ENCODE measurements at regions not wholly inside any gene's neighbourhood (a gene's known extent, or its start where the extent isn't known, plus 50 kb on each side); places are given as distances from the start of the nearest gene placed in this dataset.

DNA sequence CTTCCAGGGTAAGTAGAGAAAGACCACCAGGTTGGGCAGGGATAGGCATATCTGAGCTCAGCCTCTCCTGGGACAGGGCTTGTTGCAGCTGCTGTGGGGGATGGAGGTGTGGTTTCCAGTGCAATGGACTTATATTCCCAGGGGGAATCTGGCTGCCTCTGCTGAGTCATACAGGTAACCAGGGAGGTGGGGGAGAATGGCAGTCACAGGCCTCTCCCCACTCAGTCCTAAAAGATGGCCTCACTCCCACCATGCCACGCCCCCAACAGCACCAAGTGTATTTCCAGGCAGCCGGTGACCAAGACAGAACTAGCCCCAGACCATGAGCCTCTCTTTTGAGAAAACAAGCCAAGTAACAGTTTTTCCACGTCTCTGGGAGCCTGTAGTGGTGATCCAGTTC lies 1240.7 kb downstream of the BRINP3 start:
- TF ChIP-seq, protein P1, sequence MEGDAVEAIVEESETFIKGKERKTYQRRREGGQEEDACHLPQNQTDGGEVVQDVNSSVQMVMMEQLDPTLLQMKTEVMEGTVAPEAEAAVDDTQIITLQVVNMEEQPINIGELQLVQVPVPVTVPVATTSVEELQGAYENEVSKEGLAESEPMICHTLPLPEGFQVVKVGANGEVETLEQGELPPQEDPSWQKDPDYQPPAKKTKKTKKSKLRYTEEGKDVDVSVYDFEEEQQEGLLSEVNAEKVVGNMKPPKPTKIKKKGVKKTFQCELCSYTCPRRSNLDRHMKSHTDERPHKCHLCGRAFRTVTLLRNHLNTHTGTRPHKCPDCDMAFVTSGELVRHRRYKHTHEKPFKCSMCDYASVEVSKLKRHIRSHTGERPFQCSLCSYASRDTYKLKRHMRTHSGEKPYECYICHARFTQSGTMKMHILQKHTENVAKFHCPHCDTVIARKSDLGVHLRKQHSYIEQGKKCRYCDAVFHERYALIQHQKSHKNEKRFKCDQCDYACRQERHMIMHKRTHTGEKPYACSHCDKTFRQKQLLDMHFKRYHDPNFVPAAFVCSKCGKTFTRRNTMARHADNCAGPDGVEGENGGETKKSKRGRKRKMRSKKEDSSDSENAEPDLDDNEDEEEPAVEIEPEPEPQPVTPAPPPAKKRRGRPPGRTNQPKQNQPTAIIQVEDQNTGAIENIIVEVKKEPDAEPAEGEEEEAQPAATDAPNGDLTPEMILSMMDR (IDR thresholded peaks at IDR 0.05): no peak
- no peak for TF ChIP-seq POLR2A (IDR thresholded peaks at IDR 0.05)

Data from right lobe of liver (tissue), 4 donors.